Heart right ventricle (tissue), 16 donors: ENCODE measurements at regions not wholly inside any gene's neighbourhood (a gene's known extent, or its start where the extent isn't known, plus 50 kb on each side); places are given as distances from the start of the nearest gene placed in this dataset.

Source experiments
- ATAC-seq, 8 donors: fragments of 200-7000 bp; cut with Tn5 transposase; one replicate each; pipeline ENCODE4 v1.9.1; 2020; ENCODE audit warnings: mild to moderate bottlenecking in 8 of 8, moderate library complexity in 8 of 8, moderate number of reproducible peaks in 1 of 8
- DNase-seq, 2 donors: peaks; one replicate each; pipeline ENCODE4 v3.0.0-alpha.2; 2020
- H3K27ac ChIP-seq, 10 donors: fragments of 200-600 bp; sonication (generic) in 2 of 10; one replicate each; pipeline versions ENCODE4 v1.5.0 to v1.8.0; 2020 to 2022; ENCODE audit warnings: mild to moderate bottlenecking in 3 of 10
- H3K27me3 ChIP-seq, 7 donors: fragments of 200-600 bp; one replicate each; pipeline ENCODE4 v1.8.0; 2021 to 2022; ENCODE audit warnings: mild to moderate bottlenecking in 2 of 7
- H3K36me3 ChIP-seq, 9 donors: fragments of 200-600 bp; sonication (generic) in 1 of 9; one replicate each; pipeline versions ENCODE4 v1.5.0 to v1.8.0; 2020 to 2022; ENCODE audit warnings: mild to moderate bottlenecking in 2 of 9
- H3K4me1 ChIP-seq, 9 donors: fragments of 200-600 bp; sonication (generic) in 1 of 9; one replicate each; pipeline versions ENCODE4 v1.5.0 to v1.8.0; 2020 to 2022; ENCODE audit warnings: mild to moderate bottlenecking in 4 of 9
- H3K4me3 ChIP-seq, 10 donors: fragments of 200-600 bp; sonication (generic) in 2 of 10; one replicate each; pipeline versions ENCODE4 v1.5.0 to v1.8.0; 2020 to 2022; ENCODE audit warnings: mild to moderate bottlenecking in 7 of 10, moderate library complexity in 2 of 10
- H3K9me3 ChIP-seq, 11 donors: fragments of 200-600 bp in 10 of 11; sonication (generic) in 2 of 11; one replicate each; pipeline versions ENCODE4 v1.5.0 to v1.8.0; 2013 to 2022; ENCODE audit warnings: mild to moderate bottlenecking in 2 of 11, control low read depth in 1 of 11, moderate library complexity in 1 of 11
- WGBS, 2 donors: extraction: QIAGEN DNeasy Blood & Tissue Kit; methylation state at CpG; one replicate each; pipeline ENCODE4 v1.1.7; 2013; ENCODE audit warnings: inconsistent platforms in 1 of 2; 5-methylcytosine and 5-hydroxymethylcytosine counted together
- intact Hi-C, 10 donors: fragments of 100-400 bp; cut with DNase I; formaldehyde crosslinking; loops; one replicate each; pipeline versions ENCODE4 v1.11.1 to v1.14.2; 2022
- TF ChIP-seq, protein P1 (sequence below), 9 donors: fragments of 200-600 bp; sonication (generic) in 2 of 9; IDR thresholded peaks; one replicate each; pipeline versions ENCODE4 v1.5.0 to v1.8.0; 2021 to 2022; ENCODE audit warnings: antibody characterized with exemption in 9 of 9, mild to moderate bottlenecking in 5 of 9, moderate library complexity in 1 of 9
- donor health status: Arrhythmogenic right ventricular cardiomyopathy.
- donor health status: ischemic (EF 13 %, LVEDD 7.1; RV severe dilation, severe dysfunction).
- donor health status: healthy with polysubstance abuse.
- donor health status: DM: no; HTN: yes; CAD: no.
- donor health status: DM: no; HTN: no; CAD: no.
- donor health status: ischemic (EF 25% LVEDD 6.9; RV normal size, moderate dysfunction).
- donor health status: ischemic (EF 25% LVEDD 5.7; RV mildly dilated, moderate dysfunction).
- donor health status: healthy.
- donor health status: DM: yes; HTN: yes; CAD: no.
- donor health status: Ischemic cardiomyopathy.
- donor health status: ischemic (EF 35%, LVEDD 5.7; RV mildly dilated, moderate dysfunction).
- donor health status: nonischemic (EF 11% LVEDD 7.7; RV severe dilation, severe dysfunction).
- donor health status: DM: yes; HTN: yes; CAD: no.
- donor health status: PGD.
- donor health status: ischemic (EF 29% LVEDD 5.4; RV normal size, mild dysfunction).
- donor health status: nonischemic (EF 23%, LVEDD 6.1; RV moderate dilation, normal function).

DNA sequence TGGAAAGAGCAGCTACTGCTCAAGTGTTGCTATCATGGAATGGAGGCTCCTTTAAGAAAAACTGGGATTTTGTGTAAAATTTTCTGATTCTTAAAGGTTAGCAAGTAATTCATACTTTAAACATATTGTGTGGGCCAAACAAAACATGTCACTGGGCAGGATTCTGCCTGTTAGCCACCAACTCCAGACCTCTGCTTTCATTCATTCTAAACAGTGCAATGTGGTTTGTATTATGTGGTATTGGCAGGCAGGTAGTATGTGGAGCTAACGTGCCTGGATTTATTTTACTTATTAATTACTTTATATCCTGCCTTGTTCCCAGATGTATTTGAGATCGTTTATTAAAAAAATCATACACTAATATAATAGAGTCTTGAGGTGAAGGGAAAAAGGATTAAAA, 1521.3 kb upstream of the ACVR2A start:
- WGBS, 2 donors, result 62 to 76% methylated on average over 2 of the region's 2 CpGs
- no peak overlapping the region for H3K27ac ChIP-seq
- no peak for ATAC-seq
- TF ChIP-seq, protein P1, sequence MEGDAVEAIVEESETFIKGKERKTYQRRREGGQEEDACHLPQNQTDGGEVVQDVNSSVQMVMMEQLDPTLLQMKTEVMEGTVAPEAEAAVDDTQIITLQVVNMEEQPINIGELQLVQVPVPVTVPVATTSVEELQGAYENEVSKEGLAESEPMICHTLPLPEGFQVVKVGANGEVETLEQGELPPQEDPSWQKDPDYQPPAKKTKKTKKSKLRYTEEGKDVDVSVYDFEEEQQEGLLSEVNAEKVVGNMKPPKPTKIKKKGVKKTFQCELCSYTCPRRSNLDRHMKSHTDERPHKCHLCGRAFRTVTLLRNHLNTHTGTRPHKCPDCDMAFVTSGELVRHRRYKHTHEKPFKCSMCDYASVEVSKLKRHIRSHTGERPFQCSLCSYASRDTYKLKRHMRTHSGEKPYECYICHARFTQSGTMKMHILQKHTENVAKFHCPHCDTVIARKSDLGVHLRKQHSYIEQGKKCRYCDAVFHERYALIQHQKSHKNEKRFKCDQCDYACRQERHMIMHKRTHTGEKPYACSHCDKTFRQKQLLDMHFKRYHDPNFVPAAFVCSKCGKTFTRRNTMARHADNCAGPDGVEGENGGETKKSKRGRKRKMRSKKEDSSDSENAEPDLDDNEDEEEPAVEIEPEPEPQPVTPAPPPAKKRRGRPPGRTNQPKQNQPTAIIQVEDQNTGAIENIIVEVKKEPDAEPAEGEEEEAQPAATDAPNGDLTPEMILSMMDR (IDR thresholded peaks at IDR 0.05), result no peak
- no peaks in the 10 kb centered on the region for H3K27me3 ChIP-seq
- H3K36me3 ChIP-seq, result no peaks in the 10 kb centered on the region
- no peaks in the 10 kb centered on the region for H3K4me1 ChIP-seq
- H3K9me3 ChIP-seq, result no peaks in the 10 kb centered on the region
- intact Hi-C loops, result no loop called here
- DNase-seq, result no peak
- no peak overlapping the region for H3K4me3 ChIP-seq

DNA sequence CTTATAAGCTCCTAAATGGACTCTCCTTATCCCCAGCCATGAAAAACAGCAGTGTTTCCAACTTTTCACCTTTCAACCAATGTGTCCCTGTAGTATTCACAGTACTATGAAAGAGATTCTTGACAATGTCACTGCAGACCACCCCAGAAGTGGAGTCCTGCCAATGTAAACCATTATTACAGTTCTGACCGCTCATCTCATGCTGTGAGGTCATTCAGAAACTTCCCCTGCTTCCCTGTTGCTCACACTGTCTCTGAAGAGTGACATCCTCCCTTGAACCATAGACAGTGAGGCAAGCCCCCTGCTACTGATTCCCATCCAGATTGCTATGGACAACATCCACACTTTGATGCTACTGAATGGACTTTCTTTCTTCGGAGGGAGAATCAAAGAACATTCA, 1523.7 kb upstream of the ACVR2A start:
- TF ChIP-seq, protein P1 (IDR thresholded peaks at IDR 0.05), result no peak
- Histone ChIP-seq H3K4me3 (no peak overlapping the region), H3K9me3 (no peaks in the 10 kb centered on the region), H3K4me1 (no peaks in the 10 kb centered on the region), H3K27ac (no peak overlapping the region), H3K27me3 (no peaks in the 10 kb centered on the region), H3K36me3 (no peaks in the 10 kb centered on the region)
- intact Hi-C loops, result no loop called here
- ATAC-seq (peak in 1 of 8 donors; percentile 34), DNase-seq (no peak)
- 37 to 54% methylated on average over 2 of the region's 2 CpGs for WGBS, 2 donors

DNA sequence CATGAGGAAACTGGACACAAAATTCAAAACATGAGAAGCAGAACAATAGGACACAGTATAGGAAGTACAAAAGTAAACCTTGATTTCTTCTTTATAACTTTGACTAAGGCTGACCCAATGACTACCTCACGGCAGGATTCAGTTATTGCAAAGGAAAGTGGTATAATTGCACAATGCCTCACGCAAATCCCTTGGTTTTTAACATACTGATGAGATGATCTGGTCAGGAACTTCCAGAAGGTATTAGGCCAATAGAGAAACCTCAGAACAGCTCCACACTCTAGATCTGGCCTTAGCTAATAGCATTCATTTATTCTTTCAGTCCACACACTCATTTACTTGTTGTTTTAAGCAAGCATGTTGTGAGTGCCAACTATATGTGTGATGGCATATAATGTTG, 1526.9 kb upstream of the ACVR2A start:
- WGBS, 2 donors, result 77 to 82% methylated on average over 2 of the region's 2 CpGs

DNA sequence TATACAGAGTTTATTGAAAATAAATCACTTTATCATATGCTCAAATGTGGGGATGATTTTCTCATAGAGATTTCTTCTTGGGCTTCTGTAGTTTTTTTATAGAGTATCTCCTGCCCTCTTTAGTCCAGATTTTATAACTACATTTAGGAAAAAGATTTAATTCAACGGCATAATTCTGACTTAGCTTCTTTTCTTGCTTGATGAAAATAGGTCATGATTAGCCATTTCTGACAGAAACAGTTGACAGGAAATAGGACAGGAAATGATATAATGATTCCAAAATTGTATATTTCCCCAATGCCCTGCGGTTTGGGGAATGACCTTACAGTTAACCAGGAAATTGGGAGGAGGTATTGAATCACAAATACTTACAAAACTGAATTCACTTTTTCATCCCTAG, 1531.9 kb upstream of the ACVR2A start:
- TF ChIP-seq, protein P1 (IDR thresholded peaks at IDR 0.05), result peak in 6 of 9 donors; percentile 22 to 43 (median 28)
- peak overlapping the region in 3 of 10 donors; percentile 6 to 43 (median 12) for H3K27ac ChIP-seq
- intact Hi-C loops, result no loop called here
- H3K9me3 ChIP-seq, result peaks cover 0 to 3% (median 0%) of the 10 kb centered on the region in 11 donors
- WGBS, 2 donors, result 16 to 24% methylated on average over 2 of the region's 2 CpGs
- DNase-seq, result no peak
- no peaks in the 10 kb centered on the region for H3K27me3 ChIP-seq
- ATAC-seq, result peak in 4 of 8 donors; percentile 12 to 49 (median 19)
- no peak overlapping the region for H3K4me3 ChIP-seq
- no peaks in the 10 kb centered on the region for H3K36me3 ChIP-seq
- peaks cover 0 to 15% (median 0%) of the 10 kb centered on the region in 9 donors for H3K4me1 ChIP-seq

More for the DNA sequence above, 1526.9 kb upstream of the ACVR2A start:
- intact Hi-C loops, result no loop called here
- no peak for ATAC-seq
- H3K4me1 ChIP-seq, result peaks cover 0 to 9% (median 0%) of the 10 kb centered on the region in 9 donors
- no peak overlapping the region for H3K4me3 ChIP-seq
- H3K27ac ChIP-seq, result no peak overlapping the region
- H3K9me3 ChIP-seq, result no peaks in the 10 kb centered on the region
- no peak for DNase-seq
- H3K27me3 ChIP-seq, result no peaks in the 10 kb centered on the region
- TF ChIP-seq, protein P1 (IDR thresholded peaks at IDR 0.05), result no peak
- no peaks in the 10 kb centered on the region for H3K36me3 ChIP-seq
